Heart left ventricle (tissue), 13 donors: ENCODE measurements at regions not wholly inside any gene's neighbourhood (a gene's known extent, or its start where the extent isn't known, plus 50 kb on each side); places are given as distances from the start of the nearest gene placed in this dataset.

Experiments used
- POLR2A ChIP-seq, 2 donors: fragments of 450-650 bp; IDR thresholded peaks; one replicate each; pipeline ENCODE4 v1.6.1; 2017; ENCODE audit warnings: antibody characterized with exemption in 2 of 2, mild to moderate bottlenecking in 2 of 2, moderate library complexity in 2 of 2
- TF ChIP-seq, protein P1 (sequence below), 12 donors: fragments of 200-600 bp; sonication (generic) in 4 of 12; IDR thresholded peaks; one replicate each; pipeline versions ENCODE4 v1.5.0 to v1.8.0; 2018 to 2022; ENCODE audit warnings: antibody characterized with exemption in 12 of 12, mild to moderate bottlenecking in 5 of 12
- donor health status: ischemic (EF 13 %, LVEDD 7.1; RV severe dilation, severe dysfunction).
- donor health status: DM: no; HTN: yes; CAD: no.
- donor health status: DM: no; HTN: no; CAD: no.
- donor health status: ischemic (EF 25% LVEDD 6.9; RV normal size, moderate dysfunction).
- donor health status: ischemic (EF 25% LVEDD 5.7; RV mildly dilated, moderate dysfunction).
- donor health status: ischemic (EF 35%, LVEDD 5.7; RV mildly dilated, moderate dysfunction).
- donor health status: nonischemic (EF 11% LVEDD 7.7; RV severe dilation, severe dysfunction).
- donor health status: DM: yes; HTN: yes; CAD: no.
- donor health status: PGD.
- donor health status: ischemic (EF 29% LVEDD 5.4; RV normal size, mild dysfunction).
- donor health status: nonischemic (EF 23%, LVEDD 6.1; RV moderate dilation, normal function).

DNA sequence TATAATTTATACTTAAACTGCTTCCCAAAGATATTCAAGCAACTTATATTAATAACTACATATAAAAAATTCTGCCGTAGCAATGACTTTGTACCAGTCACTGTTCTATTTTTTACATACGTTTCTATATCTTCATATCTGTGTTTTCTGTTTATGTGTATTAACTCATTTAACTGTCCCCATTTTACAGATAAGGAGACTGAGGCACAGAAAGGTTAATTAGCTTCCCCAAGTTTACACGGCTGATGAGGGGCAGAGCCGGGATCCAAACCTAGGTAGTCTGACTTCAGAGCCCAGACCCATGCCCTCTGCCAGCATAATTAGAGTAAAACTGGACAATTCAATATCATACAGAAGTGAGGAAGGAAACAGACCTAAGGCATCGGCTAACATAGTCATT, 259.7 kb upstream of the TUT7 start:
- TF ChIP-seq, protein P1, sequence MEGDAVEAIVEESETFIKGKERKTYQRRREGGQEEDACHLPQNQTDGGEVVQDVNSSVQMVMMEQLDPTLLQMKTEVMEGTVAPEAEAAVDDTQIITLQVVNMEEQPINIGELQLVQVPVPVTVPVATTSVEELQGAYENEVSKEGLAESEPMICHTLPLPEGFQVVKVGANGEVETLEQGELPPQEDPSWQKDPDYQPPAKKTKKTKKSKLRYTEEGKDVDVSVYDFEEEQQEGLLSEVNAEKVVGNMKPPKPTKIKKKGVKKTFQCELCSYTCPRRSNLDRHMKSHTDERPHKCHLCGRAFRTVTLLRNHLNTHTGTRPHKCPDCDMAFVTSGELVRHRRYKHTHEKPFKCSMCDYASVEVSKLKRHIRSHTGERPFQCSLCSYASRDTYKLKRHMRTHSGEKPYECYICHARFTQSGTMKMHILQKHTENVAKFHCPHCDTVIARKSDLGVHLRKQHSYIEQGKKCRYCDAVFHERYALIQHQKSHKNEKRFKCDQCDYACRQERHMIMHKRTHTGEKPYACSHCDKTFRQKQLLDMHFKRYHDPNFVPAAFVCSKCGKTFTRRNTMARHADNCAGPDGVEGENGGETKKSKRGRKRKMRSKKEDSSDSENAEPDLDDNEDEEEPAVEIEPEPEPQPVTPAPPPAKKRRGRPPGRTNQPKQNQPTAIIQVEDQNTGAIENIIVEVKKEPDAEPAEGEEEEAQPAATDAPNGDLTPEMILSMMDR (IDR thresholded peaks at IDR 0.05): no peak
- TF ChIP-seq POLR2A (IDR thresholded peaks at IDR 0.05): no peak
